BLaER1 treated with 17β-estradiol and CSF1 and Interleukin-3, amounts not matched to agents 10 nM and 100 nM (cell line): ENCODE measurements at regions not wholly inside any gene's neighbourhood (a gene's known extent, or its start where the extent isn't known, plus 50 kb on each side); places are given as distances from the start of the nearest gene placed in this dataset.

Source experiments
- H3K27ac ChIP-seq, 11 experiments: shearing (Covaris generic); formaldehyde crosslinking; 2 replicates each; pipeline ENCODE4 v1.8.1; 2022
- H3K27me3 ChIP-seq, 11 experiments: shearing (Covaris generic); formaldehyde crosslinking; 2 replicates each; pipeline ENCODE4 v1.8.1; 2022
- H3K36me3 ChIP-seq, 11 experiments: shearing (Covaris generic); formaldehyde crosslinking; 2 replicates each; pipeline ENCODE4 v1.8.1; 2022
- H3K4me1 ChIP-seq, 10 experiments: shearing (Covaris generic); formaldehyde crosslinking; 2 replicates each; pipeline ENCODE4 v1.8.1; 2022
- H3K4me2 ChIP-seq, 11 experiments: shearing (Covaris generic); formaldehyde crosslinking; 2 replicates each; pipeline ENCODE4 v1.8.1; 2022
- H3K4me3 ChIP-seq, 10 experiments: shearing (Covaris generic); formaldehyde crosslinking; 2 replicates each; pipeline ENCODE4 v1.8.1; 2022
- H3K9ac ChIP-seq, 11 experiments: shearing (Covaris generic); formaldehyde crosslinking; 2 replicates each; pipeline ENCODE4 v1.8.1; 2022
- H3K9me3 ChIP-seq, 11 experiments: shearing (Covaris generic); formaldehyde crosslinking; replicated peaks in 1 of 11; 2 replicates each; pipeline ENCODE4 v1.8.1; 2022
- H4K20me1 ChIP-seq, 11 experiments: shearing (Covaris generic); formaldehyde crosslinking; 2 replicates each; pipeline ENCODE4 v1.8.1; 2022
- Cebpa-rat ChIP-seq, 11 experiments: shearing (Covaris generic); IDR thresholded peaks; 2 replicates each; pipeline ENCODE4 v1.8.1; 2022

DNA sequence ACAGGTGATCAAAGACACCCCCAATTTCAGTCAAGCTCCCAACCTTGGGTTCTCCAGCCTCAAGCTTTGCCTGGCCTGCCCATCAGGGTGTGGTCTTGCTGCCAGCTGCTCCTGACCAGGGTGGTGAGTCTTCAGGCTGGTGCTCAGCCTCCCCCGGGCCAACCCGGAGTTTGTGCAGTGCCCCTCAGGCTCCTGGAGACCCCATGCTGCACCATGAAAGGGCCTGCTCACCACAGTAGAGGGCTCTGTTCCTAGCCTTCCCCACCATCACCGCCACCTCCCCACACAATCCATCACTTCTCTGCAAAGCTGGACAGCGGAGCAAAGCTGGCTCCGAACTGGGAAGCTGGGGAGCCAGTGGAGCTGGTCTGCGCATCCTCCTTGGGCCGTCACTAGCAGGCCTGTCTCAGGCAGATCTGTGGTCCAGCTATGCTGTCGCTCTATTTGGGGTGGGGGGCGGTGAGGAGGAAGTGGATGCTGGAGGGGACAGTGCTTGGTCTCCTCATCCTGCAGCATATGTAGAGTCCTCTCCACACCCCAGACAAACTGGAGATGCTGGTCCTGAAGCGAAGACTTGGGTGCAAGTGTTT lies 88.5 kb upstream of the RPL38 start:
- no peaks in the 10 kb centered on the region for H4K20me1 ChIP-seq
- no peak overlapping the region for H3K9ac ChIP-seq
- H3K27me3 ChIP-seq = peaks cover 0 to 17% (median 0%) of the 10 kb centered on the region in 11 experiments; a peak in 10 of 22 replicates
- no peaks in the 10 kb centered on the region for H3K36me3 ChIP-seq
- H3K27ac ChIP-seq = no peak overlapping the region
- H3K4me1 ChIP-seq = peaks cover 0 to 35% (median 18%) of the 10 kb centered on the region in 10 experiments; a peak in 14 of 20 replicates
- TF ChIP-seq Cebpa-rat (IDR thresholded peaks at IDR 0.05) = no peak
- H3K4me3 ChIP-seq = no peak overlapping the region
- H3K4me2 ChIP-seq = peak overlapping the region in 1 of 11 experiments; percentile 32; a peak in 2 of 22 replicates
- peaks cover 10 to 29% (median 18%) of the 10 kb centered on the region in 11 experiments; a peak in 21 of 22 replicates for H3K9me3 ChIP-seq

DNA sequence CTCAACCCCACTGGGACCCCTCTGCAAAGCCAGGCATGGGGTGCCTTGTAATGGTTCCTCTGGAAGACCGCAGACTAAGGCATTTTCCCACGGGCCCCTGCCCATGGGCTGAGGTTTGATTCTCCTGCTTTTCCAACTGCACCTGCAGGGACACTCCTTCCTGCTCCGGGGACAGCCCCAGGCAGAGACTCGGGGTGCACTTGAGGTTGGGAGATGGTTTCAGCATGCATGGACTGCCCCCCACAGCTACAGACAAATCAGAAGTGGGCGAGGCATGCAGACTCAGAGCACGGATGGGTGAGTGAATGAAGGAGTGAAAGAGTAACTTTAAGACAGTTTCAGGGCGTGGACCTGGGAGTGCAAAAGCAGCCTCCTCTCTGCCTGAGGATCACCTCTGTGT lies 87.9 kb upstream of the RPL38 start:
- peaks cover 10 to 29% (median 18%) of the 10 kb centered on the region in 11 experiments; a peak in 21 of 22 replicates for H3K9me3 ChIP-seq
- no peak overlapping the region for H3K4me3 ChIP-seq
- H3K9ac ChIP-seq = no peak overlapping the region
- H3K27ac ChIP-seq = no peak overlapping the region
- peak overlapping the region in 4 of 11 experiments; percentile 17 to 32 (median 27); a peak in 5 of 22 replicates for H3K4me2 ChIP-seq
- peaks cover 0 to 29% (median 12%) of the 10 kb centered on the region in 10 experiments; a peak in 14 of 20 replicates for H3K4me1 ChIP-seq
- H3K36me3 ChIP-seq = no peaks in the 10 kb centered on the region
- TF ChIP-seq Cebpa-rat (IDR thresholded peaks at IDR 0.05) = no peak
- no peaks in the 10 kb centered on the region for H4K20me1 ChIP-seq
- peaks cover 0 to 15% (median 0%) of the 10 kb centered on the region in 11 experiments; a peak in 10 of 22 replicates for H3K27me3 ChIP-seq

DNA sequence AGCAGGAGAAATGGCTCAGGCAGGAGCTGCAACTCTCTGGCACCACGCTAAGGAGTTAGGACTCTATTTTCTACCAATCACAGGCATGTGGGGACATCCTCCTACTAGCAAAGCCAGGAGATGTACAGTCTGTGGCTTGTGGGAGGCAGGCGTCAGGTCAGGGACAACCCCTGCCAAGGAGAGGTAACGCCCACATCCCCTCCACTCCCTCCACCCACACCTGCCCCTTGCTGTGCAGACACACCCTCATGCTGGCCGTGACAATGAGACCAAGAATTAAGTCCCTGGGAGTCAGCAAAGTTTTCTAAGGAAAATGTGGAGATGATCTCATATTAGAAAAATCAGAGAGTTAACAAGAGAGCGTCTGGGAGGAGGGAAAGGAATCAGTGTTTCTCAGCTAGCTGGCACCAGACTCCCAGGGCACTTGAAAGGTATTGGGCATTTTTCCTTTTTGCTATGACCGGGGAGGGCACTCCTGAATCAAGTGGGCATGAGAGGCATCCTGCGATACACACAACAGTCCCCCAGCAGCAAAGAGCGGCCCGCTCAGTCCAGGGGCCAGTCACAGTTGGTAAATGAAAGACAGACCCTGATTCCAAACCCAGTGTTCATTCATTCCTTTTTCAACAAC lies 87.3 kb upstream of the RPL38 start:
- peak overlapping the region in 4 of 11 experiments; percentile 17 to 32 (median 27); a peak in 5 of 22 replicates for H3K4me2 ChIP-seq
- no peak overlapping the region for H3K27ac ChIP-seq
- TF ChIP-seq Cebpa-rat (IDR thresholded peaks at IDR 0.05) = no peak
- H3K27me3 ChIP-seq = peaks cover 0 to 9% (median 0%) of the 10 kb centered on the region in 11 experiments; a peak in 10 of 22 replicates
- H3K4me1 ChIP-seq = peaks cover 0 to 23% (median 6%) of the 10 kb centered on the region in 10 experiments; a peak in 13 of 20 replicates
- no peaks in the 10 kb centered on the region for H4K20me1 ChIP-seq
- no peak overlapping the region for H3K4me3 ChIP-seq
- peaks cover 13 to 26% (median 18%) of the 10 kb centered on the region in 11 experiments; a peak in 21 of 22 replicates for H3K9me3 ChIP-seq
- H3K9ac ChIP-seq = no peak overlapping the region
- H3K36me3 ChIP-seq = no peaks in the 10 kb centered on the region

DNA sequence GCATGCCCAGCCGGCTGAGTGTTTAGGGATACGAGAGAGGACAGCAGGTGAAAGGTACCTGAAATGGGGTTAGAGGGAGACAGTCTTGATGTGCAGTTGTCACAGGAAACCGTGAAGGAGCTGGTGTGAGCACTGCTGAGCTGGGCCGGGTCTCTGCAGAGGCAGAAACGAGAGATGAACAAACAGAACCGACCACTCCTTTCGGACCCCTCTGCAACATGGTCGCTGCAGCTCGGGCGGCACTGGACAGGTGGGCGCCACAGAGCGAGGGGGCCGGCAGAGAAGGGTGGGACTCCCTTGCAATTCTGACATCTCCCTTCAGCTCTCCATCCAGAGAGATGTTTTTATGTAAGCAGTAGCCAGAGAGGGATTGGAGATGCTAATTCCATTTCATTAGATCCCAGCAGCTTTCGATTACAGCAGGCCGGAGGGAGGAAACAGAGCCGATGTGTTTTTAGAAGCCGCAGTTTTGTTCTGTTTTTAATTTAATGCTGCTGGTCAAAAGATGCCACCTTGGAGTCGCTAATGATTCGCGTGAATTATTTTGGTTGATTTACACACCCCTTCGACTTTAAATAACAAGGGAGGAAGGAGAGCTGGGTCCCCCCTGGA lies 86.3 kb upstream of the RPL38 start:
- Histone ChIP-seq H3K27me3 (no peaks in the 10 kb centered on the region), H3K4me1 (peaks cover 0 to 15% (median 3%) of the 10 kb centered on the region in 10 experiments; a peak in 4 of 20 replicates), H3K9me3 (peaks cover 5 to 24% (median 14%) of the 10 kb centered on the region in 11 experiments; a peak in 21 of 22 replicates), H4K20me1 (no peaks in the 10 kb centered on the region), H3K9ac (no peak overlapping the region), H3K4me2 (no peak overlapping the region), H3K36me3 (no peaks in the 10 kb centered on the region), H3K4me3 (no peak overlapping the region), H3K27ac (no peak overlapping the region)
- TF ChIP-seq Cebpa-rat (IDR thresholded peaks at IDR 0.05) = no peak

DNA sequence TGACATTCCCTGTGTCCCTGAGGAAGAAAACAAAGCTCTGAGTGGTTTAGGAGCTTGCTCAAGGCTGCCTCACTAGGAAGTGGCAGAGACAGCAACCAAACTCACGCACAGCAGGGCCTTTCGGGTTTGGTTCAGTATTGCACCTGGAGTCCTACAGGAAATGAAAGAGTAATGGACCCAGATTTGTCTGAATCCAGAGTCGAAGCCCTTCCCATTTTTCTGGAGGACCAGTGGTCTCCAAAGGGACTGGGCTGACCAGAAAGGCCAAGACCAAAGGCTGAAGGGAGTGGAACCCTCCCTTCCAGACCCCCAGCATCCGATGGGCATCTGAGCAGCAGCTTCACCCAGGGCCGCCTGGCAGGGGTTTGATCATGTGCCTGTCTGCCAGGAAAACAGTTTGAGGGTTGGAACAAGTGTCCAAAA lies 85.5 kb upstream of the RPL38 start:
- no peak overlapping the region for H3K27ac ChIP-seq
- H3K27me3 ChIP-seq = no peaks in the 10 kb centered on the region
- H3K9ac ChIP-seq = no peak overlapping the region
- no peak overlapping the region for H3K4me2 ChIP-seq
- TF ChIP-seq Cebpa-rat (IDR thresholded peaks at IDR 0.05) = no peak
- H4K20me1 ChIP-seq = no peaks in the 10 kb centered on the region
- H3K4me1 ChIP-seq = peaks cover 0 to 15% (median 6%) of the 10 kb centered on the region in 10 experiments; a peak in 10 of 20 replicates
- H3K9me3 ChIP-seq = peaks cover 0 to 16% (median 7%) of the 10 kb centered on the region in 11 experiments; a peak in 7 of 22 replicates
- no peak overlapping the region for H3K4me3 ChIP-seq
- no peaks in the 10 kb centered on the region for H3K36me3 ChIP-seq

DNA sequence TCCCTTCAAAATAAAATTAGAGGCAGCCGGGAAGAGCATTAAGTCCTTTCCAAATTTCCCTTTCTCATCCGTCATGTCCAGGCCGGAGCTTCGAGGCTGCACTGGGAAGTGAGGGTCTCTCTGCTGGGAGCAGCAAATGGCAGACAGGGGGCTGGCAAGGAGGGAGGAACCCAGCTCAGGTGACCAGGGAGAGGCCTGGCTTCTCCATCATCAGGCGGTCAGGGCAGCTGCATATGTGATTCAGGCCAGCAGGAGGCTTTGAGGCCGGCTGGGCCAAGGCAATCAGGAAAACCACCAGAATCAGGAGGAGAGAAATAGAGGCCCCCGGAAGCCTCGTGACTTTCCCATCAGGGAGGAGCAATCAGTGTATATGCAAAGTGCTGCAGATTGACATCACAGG lies 85.0 kb upstream of the RPL38 start:
- H3K9ac ChIP-seq = no peak overlapping the region
- H4K20me1 ChIP-seq = no peaks in the 10 kb centered on the region
- no peaks in the 10 kb centered on the region for H3K36me3 ChIP-seq
- H3K27me3 ChIP-seq = no peaks in the 10 kb centered on the region
- no peak overlapping the region for H3K27ac ChIP-seq
- no peak overlapping the region for H3K4me3 ChIP-seq
- peaks cover 3 to 18% (median 9%) of the 10 kb centered on the region in 10 experiments; a peak in 12 of 20 replicates for H3K4me1 ChIP-seq
- no peak overlapping the region for H3K4me2 ChIP-seq
- no peak for TF ChIP-seq Cebpa-rat (IDR thresholded peaks at IDR 0.05)
- peaks cover 0 to 11% (median 4%) of the 10 kb centered on the region in 11 experiments; a peak in 7 of 22 replicates for H3K9me3 ChIP-seq

DNA sequence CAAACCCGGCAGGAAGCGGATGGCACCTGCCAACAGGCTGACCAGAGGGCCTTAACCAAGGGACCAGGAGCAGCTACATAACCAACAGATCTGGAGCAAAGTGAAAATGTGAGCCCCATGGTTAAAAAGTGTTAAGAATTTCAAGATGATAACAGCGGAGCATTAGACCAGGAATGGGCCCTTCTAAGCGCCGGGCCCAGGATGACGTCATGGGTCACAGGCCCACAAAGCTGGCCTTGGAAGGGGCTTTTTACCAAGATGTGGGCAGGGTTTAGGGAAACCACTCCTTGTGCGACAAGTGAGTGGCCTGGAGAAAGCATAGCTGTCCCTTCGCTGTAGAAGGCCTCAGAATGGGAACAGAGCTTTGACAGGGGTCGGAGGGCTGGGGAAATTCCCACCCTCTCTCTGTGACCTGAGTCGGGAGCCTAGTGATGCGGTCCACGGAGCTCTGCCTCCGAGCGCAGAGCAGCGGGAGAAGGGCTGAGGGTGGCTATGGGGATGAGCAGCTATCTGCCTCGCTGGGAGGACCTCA lies 84.4 kb upstream of the RPL38 start:
- Histone ChIP-seq H3K9ac (no peak overlapping the region), H4K20me1 (no peaks in the 10 kb centered on the region), H3K27me3 (no peaks in the 10 kb centered on the region)

DNA sequence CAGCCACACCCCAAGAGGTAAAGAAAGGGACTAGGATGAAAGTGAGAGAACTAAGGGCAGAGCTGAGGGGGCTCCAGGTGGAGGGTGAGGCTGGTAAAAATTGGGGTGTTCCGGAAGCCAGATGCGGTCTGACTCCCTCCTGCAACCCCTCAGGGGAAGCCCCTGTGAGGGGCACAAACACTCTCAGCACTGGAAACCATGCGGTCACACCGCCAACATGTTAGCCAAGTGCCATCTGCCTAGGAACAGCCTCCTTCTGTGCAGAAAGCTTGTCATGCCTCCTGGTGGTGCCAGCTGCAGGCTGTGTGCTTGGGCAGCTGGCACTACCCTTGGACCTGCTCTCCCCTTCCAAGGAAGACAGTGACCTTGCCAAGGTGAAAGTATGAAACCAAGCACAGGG lies 83.5 kb upstream of the RPL38 start:
- H3K9ac ChIP-seq = no peak overlapping the region
- H3K4me2 ChIP-seq = no peak overlapping the region
- H3K27me3 ChIP-seq = no peaks in the 10 kb centered on the region
- H3K27ac ChIP-seq = no peak overlapping the region
- H3K4me3 ChIP-seq = no peak overlapping the region
- peaks cover 0 to 10% (median 0%) of the 10 kb centered on the region in 11 experiments; a peak in 5 of 22 replicates for H3K9me3 ChIP-seq
- peaks cover 5 to 22% (median 11%) of the 10 kb centered on the region in 10 experiments; a peak in 13 of 20 replicates for H3K4me1 ChIP-seq
- no peak for TF ChIP-seq Cebpa-rat (IDR thresholded peaks at IDR 0.05)
- H3K36me3 ChIP-seq = no peaks in the 10 kb centered on the region
- H4K20me1 ChIP-seq = no peaks in the 10 kb centered on the region

More for the DNA sequence above, 84.4 kb upstream of the RPL38 start:
- Histone ChIP-seq H3K4me1 (peaks cover 5 to 22% (median 13%) of the 10 kb centered on the region in 10 experiments; a peak in 12 of 20 replicates), H3K9me3 (peaks cover 0 to 10% (median 0%) of the 10 kb centered on the region in 11 experiments; a peak in 5 of 22 replicates), H3K4me2 (no peak overlapping the region), H3K4me3 (no peak overlapping the region), H3K27ac (no peak overlapping the region), H3K36me3 (no peaks in the 10 kb centered on the region)
- TF ChIP-seq Cebpa-rat (IDR thresholded peaks at IDR 0.05) = no peak
